HG02884 (cell line): ENCODE measurements at regions not wholly inside any gene's neighbourhood (a gene's known extent, or its start where the extent isn't known, plus 50 kb on each side); places are given as distances from the start of the nearest gene placed in this dataset.
"Not testable (repeated sequence)": the region's sequence is repeated elsewhere in the genome, so short reads cannot be mapped to it uniquely, and the experiment has no call there.

Source experiments
- ATAC-seq: cut with Tn5 transposase; IDR thresholded peaks from one replicate; pipeline ENCODE4 v1.9.1; 2021; ENCODE audit warnings: mild to moderate bottlenecking, moderate library complexity; ENCODE audit not compliant: unreplicated experiment

- no peak for ATAC-seq
Measured at GRCh38 chr5:39534690-39535089, 109.9 kb upstream of the DAB2 start.

DNA sequence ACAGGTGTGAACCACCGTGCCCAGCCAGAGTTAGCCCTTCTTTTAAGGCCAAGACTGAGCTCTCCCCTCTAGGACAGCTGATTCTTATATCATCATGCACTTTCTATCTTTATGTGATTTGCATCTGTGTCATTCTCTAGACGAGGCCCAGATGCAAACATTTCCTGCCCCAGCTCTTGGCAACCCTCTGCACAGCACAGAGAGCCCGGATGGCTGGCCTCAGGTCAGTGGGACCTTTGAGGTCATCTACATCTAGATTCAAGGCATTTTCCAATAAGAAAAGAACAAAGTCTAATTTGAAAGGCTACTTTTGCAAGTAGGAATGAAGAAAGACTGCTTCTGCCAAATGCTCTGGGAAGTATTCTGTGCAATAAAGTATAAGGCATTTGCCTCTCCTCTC is 109.0 kb upstream of the DAB2 start:
- ATAC-seq: no peak

DNA sequence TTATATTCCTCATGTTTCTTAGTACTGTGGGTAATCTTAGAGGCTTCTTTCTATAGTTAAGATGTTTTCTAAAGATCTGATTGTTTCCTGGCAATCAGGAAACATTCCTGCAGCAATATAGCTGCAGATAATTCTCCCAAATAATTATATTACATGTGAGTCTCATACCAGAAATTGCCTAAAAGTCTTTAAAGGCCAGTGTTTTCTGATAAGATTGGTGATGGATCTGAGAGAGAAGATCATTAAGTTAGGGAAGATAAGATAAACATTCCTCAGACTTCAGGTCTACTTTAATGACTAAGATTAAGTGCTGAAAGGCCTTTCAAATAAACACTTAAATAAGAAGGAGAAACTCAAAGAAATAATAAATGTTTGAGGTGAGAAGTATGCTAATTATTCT is 107.7 kb upstream of the DAB2 start:
- no peak for ATAC-seq

GRCh38 chr5:39531306-39531705 is 106.5 kb upstream of the DAB2 start:
- no peak for ATAC-seq

DNA sequence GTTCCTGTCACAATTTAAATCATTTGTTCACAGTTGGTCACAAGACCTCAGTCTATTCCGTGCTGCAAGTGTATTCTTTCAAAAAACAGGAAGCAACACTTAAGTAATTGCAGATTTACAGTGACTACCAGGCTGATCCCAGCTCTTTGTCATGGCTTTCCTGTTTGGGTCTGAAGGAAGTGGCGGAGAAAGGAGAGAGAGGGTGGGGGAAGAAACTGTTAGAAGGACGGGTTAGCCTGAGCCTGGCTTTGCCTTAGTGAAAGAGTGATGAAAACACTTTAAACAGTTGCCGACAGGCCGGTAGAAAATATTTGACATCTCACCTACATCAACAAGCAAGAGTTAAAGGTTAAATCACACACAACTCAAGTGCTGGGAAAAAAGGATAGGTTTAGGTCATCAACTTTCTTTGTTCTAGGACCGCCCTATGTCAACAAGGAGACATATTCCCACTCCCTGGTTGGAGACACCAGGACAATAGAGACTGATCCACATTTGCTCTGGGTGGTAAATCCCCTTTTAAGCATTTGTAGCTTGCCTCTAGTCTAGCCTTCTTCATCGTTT is 102.2 kb upstream of the DAB2 start:
- no peak for ATAC-seq

DNA sequence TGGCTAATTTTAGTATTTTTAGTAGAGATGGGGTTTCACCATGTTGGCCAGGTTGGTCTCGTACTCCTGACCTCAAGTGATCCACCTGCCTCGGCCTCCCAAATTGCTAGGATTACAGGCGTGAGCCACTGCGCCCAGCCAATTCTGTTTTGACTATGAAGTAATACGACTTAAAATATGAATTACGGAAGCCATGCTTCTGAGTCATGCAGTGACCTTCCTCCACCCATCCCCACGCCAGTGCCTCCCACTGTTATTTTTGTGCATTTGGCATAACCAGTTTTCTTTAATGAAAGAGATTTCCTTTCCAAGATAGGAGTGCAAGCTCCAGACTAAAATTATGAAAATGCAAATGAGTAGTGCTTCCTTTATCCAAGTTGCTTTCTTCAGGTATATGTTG is 101.0 kb upstream of the DAB2 start:
- ATAC-seq: not testable (repeated sequence)

DNA sequence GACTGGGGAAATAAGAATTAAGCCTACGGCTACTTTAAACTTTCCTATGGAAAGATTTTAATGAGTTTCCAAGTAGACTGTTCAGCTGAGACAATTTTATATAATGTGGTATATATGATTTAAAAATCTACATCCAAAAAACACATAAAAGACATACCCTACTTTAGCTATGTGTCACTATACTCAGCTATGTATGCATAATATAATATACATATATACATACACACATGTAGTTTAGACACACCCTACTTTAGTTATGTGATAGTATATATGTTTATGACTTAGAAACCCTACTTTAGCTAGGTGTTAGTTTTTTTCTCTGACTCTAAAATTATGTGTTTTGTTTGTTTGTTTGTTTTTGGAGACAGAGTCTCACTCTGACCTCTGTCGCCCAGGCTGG is 100.5 kb upstream of the DAB2 start:
- ATAC-seq: no peak

DNA sequence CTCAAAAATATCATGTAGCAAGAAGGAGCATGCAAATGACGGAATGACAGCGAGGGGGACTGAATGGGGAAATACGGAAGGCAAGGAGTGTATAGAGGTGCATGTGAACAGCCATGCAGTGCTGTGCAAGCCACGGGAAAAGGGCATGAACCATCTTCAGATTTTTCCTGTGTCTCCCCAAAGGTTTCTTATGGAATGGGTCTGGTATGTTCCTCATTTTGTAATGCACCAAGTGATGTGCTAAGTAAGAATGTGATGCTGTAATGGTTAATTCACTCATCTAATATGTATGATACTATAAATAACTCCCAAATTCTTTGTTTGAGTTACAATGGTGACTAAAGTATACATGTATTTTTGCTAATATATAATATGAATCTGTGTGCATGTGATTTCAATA is 99.0 kb upstream of the DAB2 start:
- ATAC-seq: no peak

GRCh38 chr5:39521940-39522590 is 97.3 kb upstream of the DAB2 start:
- no peak for ATAC-seq

DNA sequence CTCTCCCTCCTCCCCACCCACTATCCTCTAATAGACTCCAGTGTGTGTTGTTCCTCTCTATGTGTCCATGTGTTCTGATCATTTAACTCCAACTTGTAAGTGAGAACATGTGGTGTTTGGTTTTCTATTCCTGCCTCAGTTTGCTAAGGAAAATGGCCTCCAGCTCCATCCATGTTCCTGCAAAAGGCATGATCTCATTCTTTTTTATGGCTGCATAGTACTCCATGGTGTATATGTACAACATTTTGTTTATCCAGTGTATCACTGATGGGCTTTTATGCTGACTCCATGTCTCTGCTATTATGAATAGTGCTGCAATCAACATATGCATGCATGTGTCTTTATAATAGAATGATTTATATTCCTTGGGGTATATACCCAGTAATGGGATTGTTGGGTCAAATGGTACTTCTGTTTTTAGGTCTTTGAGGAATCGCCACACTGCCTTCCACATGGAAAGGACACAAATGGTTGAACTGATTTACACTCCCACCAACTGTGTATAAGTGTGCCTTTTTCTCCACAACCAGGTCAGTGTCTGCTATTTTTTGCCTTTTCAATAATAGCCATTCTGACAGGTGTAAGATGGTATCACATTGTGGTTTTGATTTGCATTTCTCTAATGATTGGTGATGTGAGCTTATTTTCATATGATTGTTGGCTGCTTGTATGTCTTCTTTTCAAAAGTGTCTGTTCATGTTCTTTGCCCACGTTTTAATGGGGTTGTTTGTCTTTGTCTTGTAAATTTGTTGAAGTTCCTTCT is 96.5 kb upstream of the DAB2 start:
- no peak for ATAC-seq

DNA sequence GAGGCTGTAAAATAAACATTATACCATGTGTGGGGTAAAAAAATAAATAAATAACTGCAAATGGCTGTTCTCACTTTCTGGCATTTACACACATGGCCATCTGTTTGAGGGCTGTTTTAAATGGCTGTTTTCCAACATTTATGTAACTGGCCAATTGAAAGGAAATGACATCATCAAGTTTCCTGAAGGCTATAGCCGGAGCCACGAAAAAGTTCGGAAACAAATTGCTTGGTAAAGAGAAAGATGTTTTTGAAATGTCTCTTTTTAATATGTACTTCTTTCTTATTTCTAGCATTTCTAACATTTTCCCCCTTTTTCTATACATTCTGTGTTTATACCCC is 95.4 kb upstream of the DAB2 start:
- no peak for ATAC-seq

- ATAC-seq: no peak
Measured at GRCh38 chr5:39519566-39520231, 94.9 kb upstream of the DAB2 start.

GRCh38 chr5:39519079-39519478 is 94.3 kb upstream of the DAB2 start:
- ATAC-seq: no peak

DNA sequence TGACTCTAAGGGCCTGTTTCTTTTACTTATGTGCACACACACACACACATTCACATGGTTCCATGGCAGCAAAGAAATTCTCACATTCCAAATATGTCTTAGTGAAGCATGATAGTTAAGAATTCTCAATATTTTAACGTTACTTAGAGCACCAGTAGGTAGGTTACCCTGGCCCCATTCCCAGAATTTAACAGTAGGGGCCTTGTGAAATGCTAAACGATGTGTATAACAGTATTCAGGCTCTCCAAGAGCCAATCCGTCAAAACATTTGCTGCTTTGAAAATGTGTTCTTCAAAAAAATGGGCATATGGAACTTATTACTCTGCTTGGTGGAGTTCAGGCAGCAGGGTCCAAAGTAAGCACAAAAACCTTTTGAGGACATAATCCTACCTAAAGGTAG is 93.7 kb upstream of the DAB2 start:
- no peak for ATAC-seq

GRCh38 chr5:39517800-39518199 is 93.0 kb upstream of the DAB2 start:
- ATAC-seq: no peak

DNA sequence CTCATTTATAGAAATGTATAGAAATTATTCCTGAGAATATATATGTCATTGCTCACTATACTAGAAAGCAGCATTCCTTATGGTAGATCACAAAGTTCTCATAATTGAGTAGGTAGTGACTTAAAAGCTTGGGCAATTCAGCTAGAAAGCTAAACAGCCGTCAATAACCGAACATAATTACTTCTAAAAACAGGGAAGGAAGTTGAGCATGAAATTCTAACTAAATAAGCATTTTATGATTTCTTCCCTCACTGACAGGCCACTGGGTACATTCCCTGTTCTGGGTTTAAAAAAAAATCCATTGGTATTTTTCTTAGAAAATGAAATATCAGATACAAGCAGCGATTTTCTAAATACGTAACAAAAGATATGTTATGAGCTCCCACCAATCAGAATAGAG is 91.1 kb upstream of the DAB2 start:
- ATAC-seq: no peak

- no peak for ATAC-seq
Measured at GRCh38 chr5:39513236-39513635, 88.5 kb upstream of the DAB2 start.

DNA sequence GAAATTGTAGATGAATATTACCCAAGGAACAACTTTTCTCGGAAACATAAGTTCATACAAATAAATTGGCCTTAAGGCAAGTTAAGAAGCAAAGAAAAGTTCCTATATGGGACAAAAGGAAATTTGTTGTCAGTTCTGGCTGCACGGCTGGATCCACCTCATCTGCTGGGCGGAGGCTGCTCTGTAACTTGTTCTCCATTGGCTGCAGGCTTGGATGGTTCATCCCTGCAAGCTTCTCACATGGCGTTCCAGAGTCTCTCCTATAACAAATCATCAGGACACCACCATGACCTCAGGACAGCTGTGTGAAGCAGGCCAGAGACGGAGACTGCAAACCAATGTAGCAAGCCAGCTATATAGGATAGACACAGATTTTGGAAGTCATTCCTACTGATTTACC is 81.4 kb upstream of the DAB2 start:
- no peak for ATAC-seq

- ATAC-seq: no peak
Measured at GRCh38 chr5:39505791-39506190, 81.0 kb upstream of the DAB2 start.

- no peak for ATAC-seq
Measured at GRCh38 chr5:39505363-39505762, 80.6 kb upstream of the DAB2 start.

DNA sequence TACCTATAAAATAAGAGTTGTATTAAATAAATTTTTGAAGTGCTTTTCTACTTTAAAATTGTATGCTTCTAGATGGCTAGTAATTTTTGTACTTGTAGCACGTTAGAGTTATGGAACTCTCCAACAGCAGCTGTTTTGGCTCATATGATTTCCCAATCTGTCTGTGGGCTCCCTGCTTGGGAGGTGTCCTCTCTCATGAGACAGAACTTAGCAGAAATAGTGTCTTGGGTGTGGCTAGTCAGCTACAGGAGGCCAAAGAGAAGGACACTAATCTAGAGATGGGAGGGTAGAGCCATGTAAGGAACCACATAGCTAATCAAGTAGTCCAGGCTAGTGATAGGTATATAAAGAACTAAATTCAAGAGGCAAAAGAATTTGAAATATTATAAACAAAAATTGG is 78.4 kb upstream of the DAB2 start:
- no peak for ATAC-seq

GRCh38 chr5:39502704-39503103 is 77.9 kb upstream of the DAB2 start:
- ATAC-seq: no peak
